CD1c-positive myeloid dendritic cell (primary cell): ENCODE measurements at regions not wholly inside any gene's neighbourhood (a gene's known extent, or its start where the extent isn't known, plus 50 kb on each side); places are given as distances from the start of the nearest gene placed in this dataset.
"Not testable (repeated sequence)": the region's sequence is repeated elsewhere in the genome, so short reads cannot be mapped to it uniquely, and the experiment has no call there.

ENCODE experiments used
- DNase-seq: peaks from one replicate; pipeline ENCODE4 v3.0.0-alpha.2; 2016; ENCODE audit errors: extremely low spot score

DNA sequence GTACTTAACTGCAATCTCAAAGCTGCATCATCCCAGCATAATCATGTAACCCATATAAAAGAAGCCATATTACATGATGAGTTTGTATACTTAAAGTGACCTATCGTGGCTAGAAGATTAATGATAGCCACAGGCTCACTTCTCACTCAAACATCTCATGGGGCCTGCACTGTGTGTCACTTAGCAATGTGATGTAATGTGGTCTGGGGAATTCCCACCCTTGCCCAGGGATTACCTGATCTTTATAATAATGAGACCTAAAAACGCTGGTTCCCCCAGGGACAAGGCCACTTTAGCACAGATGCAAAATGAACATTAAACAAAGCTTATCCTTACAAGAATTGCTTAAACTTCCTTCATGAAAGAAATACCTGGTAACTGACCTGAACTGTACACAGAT, 427.1 kb upstream of the CNTNAP5 start:
- no peak for DNase-seq

DNA sequence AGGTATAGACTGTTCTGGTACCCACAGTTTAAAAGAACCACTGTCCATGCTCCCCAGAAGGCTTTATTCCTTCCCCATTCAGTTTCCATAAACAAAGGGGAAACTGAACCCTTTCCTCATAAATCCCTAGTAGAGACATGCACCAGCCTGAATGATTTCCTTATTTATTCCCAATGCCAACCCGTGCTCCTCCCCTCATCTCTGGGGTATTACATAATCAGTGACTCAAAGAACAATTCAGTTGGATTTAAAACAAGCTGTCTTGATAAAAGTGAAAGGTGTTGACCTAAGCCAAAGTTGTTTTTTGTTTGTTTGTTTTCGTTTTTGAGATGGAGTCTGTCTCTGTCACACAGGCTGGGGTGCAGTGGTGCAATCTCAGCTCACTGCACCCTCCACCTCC, 418.5 kb upstream of the CNTNAP5 start:
- DNase-seq: no peak

DNA sequence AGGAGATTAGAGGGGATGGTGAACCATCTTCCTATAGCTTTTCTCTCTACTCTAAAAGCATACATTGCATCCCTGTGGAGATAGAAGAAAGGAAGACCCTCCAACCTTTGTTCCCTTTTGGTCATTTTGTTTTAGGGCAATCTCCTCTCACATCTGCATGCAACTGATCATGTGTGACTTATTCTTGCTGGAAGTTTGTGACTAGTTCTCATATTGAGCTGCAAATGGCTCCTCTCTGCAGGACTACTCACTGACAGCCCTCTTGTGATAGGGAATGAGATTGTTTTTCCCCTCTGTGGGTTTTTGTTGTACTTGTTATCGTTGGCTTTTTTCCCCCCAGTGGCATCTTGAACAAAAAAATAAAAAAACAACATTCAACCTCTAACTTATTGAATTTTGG, 416.0 kb upstream of the CNTNAP5 start:
- no peak for DNase-seq

DNA sequence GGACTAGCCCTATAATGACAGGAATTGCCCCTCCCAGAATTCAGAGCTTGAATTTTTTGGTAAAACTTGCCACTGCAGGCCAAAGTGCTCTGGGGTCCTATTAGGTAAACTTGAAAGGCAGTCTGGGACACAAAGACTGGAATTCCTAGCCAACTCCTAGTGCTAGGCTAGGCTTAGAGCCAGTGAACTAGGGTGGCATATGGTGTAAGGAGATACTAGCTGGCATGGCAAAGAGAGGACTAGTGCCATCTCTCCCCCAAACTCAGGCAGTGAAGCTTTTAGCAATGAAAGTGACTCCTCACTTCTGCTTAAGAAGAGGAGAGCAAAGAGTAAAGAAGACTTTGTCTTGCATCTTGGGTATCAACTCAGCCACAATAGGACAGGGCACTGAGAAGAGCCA, 410.5 kb upstream of the CNTNAP5 start:
- DNase-seq: no peak

DNA sequence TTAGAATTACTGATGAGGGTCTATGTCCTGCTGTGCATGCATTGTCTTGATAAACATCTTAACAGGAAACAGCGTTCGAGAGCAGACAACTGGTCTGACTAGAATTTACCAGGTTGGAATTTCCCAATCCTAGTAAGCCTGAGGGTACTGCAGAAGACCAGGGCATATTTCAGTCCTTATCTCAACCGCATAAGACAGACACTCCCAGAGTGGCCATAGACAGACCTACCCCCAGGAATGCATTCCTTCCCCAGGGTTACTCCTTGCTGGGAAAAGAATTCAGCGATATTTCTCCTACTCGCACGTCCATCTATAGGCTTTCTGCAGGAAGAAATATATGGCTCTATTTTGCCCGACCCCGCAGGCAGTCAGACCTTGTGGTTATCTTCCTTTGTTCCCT, 406.4 kb upstream of the CNTNAP5 start:
- DNase-seq: not testable (repeated sequence)

- DNase-seq: no peak
Observed at GRCh38 chr2:123624816-123625215, 400.3 kb upstream of the CNTNAP5 start.

DNA sequence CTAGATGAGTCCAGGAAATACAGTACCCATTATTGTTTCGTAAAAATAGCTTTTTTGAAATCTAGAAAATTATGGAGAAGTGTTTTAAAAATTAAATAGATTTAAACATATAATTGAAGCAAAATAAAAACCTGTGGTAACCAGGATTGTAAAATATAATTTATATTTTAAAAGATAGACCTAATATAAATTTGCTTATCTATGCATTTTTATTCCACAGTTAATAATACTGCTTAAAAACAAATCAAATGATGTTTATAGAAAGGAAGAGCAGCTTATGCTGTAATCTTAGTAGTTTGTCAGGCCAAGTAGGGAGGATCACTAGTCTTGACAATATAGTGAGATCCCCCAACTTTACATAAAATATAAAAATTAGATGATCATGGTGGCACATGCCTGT, 388.9 kb upstream of the CNTNAP5 start:
- no peak for DNase-seq

DNA sequence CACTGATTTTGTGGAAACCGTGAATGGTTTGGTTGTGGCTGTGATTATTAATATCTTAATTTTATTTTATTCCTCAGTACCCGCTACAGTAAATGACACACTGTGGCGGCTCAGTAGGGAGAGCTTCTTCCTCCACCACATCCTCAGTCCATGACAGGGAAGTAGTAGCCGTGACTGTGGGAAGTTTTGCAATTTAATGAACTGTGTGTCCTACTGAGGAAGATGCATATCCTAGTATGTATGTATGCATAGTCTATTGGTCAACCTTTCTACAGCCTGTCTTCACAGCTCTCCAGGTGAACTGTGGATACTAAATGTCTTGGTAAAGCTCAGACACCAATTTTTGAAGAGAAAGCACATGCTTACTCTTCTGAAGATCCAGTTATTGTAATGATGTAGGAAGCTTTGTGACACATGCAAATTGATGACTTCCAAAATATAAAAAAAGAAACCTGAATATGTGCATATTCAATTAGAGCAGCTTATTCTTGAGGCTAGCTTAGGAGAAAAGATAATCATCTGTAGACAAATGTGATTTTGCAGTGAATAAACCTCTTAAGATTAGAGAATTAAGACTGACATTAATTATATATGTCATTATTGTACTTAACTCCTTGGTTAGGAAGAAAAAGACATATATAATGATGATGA, 384.3 kb upstream of the CNTNAP5 start:
- DNase-seq: no peak

GRCh38 chr2:123644053-123644452, 381.0 kb upstream of the CNTNAP5 start:
- no peak for DNase-seq

GRCh38 chr2:123648016-123648415, 377.1 kb upstream of the CNTNAP5 start:
- DNase-seq: no peak

GRCh38 chr2:123648956-123649355, 376.1 kb upstream of the CNTNAP5 start:
- DNase-seq: no peak

DNA sequence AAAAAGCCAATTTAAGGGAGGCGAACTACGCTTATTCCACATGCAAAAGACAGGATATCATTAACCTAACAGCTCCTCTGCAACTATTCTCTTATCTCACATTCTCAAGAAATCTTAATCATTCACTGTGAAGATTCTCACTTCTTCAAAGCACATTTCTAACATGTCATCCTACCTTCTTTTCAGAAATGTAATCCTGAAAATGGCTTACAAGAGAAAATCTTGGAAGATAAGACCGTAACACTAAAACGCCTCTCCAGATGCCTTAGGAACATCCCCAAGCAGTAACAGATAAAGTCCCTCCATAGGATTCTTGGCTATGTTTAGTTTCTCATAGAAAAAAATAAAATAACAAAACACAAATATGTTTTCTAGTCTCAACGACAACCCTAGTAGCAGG, 373.9 kb upstream of the CNTNAP5 start:
- DNase-seq: no peak

DNA sequence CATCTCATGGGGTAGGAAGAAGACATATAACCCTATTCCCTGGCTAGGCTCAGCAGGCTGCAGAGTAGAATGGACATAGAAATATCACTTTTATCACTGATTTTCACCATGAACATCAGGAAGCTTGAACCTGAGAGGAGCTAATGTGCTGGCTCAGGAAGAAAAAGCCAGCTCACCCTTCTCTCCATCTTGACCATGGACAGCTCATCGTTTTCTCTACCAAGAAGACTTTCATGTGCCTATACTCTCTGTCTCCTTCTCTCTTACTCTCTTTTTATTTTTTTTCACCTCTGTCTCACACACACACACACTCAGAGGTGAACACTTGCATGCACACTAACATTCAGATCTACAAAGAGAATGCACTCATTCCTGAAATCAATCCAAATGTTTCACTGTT, 372.8 kb upstream of the CNTNAP5 start:
- DNase-seq: no peak

DNA sequence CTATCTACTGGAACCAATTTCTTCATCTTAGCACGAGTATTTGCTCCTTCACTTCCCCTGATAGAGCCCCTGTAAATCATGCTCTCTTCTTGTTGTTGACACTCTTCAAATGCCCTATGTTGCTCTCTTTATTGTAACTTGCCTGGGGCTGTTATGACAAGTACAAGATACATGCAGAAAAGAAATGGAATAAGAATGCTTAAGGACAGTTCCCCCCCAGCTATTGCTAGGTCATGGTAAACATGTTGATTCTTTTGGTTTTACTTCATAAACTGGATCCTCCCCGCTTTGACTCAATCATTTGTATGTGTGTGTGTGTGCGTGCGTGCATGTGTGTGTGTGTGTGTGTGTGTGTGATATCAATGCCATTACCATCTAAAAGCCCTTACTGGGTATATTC, 368.5 kb upstream of the CNTNAP5 start:
- DNase-seq: no peak

DNA sequence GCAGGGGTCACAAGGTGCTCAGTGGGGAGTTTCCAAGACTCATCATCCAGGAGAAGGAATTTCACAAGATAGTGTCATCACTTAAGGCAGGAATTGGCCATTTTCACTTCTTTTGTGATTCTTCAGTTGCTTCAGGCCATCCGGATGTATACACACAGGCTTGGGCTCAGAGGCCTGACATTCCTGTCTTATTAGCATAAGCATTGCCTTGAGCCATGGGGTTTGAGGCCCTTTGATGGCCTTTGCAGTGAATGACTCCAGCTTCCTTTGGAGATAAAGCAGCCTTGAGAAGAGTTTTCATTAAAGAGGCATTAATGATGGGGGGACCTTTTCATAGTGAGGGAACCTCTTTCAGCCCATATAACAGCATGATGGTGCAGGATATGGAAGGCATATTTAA, 366.0 kb upstream of the CNTNAP5 start:
- DNase-seq: no peak

DNA sequence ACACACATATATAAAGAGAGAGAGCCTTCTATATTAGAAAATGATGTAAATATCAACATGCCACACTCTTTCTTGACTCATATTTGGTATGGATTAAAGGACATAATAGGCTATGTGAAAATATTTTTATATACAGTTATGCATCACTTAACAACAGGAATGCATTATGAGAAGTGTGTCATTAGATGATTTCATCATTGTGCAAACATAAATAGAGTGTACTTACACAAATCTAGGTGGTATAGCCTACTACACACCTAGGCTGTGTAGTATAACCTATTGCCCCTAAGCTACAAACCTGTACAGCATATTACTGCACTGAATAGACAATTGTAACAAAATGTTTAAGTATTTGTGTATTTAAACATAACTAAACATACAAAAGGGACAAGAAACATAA, 354.8 kb upstream of the CNTNAP5 start:
- DNase-seq: no peak

DNA sequence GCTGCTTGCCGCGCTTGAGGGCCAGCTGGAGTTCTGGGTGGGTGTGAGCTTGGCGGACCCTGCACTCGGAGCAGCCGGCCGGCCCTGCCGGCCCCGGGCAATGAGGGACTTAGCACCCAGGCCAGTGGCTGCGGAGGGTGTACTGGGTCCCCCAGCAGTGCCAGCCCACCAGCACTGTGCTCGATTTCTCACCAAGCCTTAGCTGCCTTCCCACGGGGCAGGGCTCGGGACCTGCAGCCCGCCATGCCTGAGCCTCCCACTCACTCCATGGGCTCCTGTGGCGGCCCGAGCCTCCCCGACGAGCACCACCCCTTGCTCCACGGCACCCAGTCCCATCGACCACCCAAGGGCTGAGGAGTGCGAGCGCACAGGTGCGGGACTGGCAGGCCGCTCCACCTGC, 341.3 kb upstream of the CNTNAP5 start:
- not testable (repeated sequence) for DNase-seq

DNA sequence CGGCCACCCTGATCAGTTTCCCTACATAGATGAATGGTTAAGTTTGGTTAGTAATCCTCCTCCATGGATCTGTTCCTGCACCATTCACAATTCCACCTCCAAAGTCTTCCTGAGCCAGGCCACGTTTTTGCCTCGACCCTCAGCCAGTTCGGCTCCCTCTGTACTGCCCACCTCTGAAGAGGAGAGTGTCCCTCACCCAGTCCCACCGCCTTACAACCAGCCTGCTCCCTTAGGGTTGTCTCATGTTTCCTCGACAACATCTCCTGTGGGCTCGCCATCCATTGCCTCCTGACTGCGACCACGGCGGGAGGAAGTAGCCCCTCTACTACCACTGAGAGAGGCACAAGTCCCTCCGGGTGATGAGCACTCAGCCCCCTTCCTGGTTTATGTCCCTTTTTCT, 338.0 kb upstream of the CNTNAP5 start:
- DNase-seq: no peak

DNA sequence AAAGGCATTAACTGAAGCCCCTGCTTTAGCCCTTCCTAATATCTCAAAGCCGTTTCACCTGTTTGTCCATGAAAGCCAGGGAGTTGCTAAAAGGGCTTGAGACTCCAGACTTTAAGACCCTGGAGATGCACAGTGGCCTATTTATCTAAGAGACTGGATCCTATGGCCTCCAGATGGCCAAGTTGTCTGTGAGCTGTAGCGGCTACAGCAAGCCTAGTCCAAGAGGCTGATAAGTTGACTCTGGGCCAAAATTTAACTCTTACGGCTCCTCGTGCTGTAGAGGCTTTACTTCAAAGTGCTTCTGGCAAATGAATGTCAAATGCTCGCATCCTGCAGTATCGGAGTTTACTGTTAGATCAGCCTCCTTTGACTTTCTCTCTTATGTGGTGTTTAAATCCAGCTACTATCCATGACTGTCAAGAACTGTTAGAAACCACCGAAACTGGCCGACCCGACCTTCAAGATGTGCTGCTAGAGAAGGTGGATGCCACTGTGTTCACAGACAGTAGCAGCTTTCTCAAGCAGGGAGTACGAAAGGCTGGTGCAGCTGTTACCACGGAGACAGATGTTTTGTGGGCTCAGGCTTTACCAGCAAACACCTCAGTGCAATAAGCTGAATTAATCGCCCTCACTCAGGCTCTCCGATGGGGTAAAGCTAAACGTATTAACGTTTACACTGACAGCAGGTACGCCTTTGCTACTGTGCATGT, 336.7 kb upstream of the CNTNAP5 start:
- DNase-seq: no peak

DNA sequence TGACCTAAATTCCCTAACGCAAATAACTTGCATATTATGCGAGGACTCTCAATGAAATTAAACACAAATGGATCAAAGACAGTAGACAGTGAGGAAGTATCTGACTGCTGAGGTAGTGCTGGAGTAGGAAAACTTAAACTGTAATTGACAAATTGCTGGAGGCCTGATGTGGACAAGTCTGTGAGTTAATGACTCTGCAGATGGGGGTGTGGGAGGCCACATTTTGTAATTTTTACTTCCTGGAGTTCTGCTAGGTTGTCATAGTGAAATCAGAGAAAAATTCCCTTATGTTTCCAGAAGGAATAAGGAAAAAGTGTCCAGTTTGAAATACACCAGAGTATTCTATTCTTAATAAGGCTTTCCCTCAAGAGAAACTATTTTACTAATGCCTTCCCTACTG, 333.0 kb upstream of the CNTNAP5 start:
- DNase-seq: no peak

DNA sequence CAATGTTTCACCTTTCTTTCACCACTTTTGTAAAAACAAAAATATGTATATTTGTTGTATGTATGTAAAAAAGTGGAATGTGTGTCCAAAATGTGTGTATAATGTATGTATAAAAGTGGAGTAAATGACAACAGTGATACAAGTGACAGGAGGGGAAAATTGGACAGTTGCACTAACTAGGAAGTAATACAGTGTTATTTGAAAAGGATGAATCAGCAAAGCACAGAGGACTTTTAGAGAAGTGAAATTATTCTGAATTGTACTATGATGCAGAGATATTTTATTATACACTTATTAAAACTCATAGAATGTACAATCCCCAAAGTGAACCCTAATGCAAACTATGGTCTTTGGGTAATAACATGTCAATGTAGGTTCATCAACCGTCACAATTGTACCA, 331.3 kb upstream of the CNTNAP5 start:
- peak; percentile 19 for DNase-seq

DNA sequence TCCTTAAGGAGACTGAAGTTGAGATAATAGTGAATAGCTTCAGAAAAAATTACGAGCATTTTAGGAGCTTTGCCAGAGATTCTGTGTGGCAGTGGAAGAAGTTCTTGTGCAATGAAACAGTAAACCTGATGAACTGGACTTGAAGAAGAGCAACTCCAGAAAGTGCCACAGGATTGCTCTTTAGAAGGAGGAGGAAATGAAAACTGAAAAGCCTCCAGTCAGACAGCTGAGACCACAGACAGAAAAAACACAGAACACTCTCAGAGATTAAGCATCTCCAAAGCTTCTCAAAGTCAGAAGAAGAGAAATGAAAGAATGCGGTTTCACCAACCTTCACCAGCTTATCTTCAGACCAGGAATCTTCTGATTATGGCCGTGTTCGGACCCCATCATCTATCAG, 329.7 kb upstream of the CNTNAP5 start:
- no peak for DNase-seq

DNA sequence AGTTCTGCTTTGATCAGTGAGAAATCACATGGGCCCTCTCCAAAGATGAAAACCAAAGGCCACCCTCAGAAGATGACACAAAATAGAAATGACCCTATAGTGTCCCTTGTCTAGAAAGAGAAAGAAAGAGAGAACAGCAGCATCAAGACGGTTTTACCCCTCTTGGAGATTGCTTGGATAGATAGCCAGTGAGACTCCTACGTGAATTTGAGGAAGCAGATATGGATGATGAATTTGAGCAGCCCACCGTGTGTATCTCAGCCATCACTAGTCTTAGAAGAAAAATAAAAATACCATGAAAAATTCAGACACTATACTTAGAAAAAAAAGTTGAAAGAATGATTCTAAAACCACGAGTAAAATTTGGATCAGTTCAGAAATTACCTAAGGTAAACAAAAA, 329.1 kb upstream of the CNTNAP5 start:
- DNase-seq: no peak
